MM.1S (cell line): ENCODE measurements at regions not wholly inside any gene's neighbourhood (a gene's known extent, or its start where the extent isn't known, plus 50 kb on each side); places are given as distances from the start of the nearest gene placed in this dataset.

ENCODE experiments used
- CTCF ChIP-seq: fragments of 300-600 bp; sonication (generic); IDR thresholded peaks from 2 replicates; pipeline ENCODE4 v1.5.1; 2016; ENCODE audit warnings: antibody characterized with exemption, low read length, mixed read lengths
- EZH2 ChIP-seq: fragments of 300-600 bp; sonication (generic); optimal IDR thresholded peaks from 2 replicates; pipeline ENCODE3; 2017; ENCODE audit warnings: low read depth, mild to moderate bottlenecking, antibody characterized with exemption, low read length, mixed read lengths
- EZH2phosphoT487 ChIP-seq: fragments of 300-600 bp; sonication (generic); IDR thresholded peaks from 2 replicates; pipeline ENCODE4 v1.6.1; 2018; ENCODE audit warnings: antibody characterized with exemption, low read length

- no peak for TF ChIP-seq EZH2
- no peak for TF ChIP-seq CTCF
- no peak for TF ChIP-seq EZH2phosphoT487
Measured at GRCh38 chr3:5059782-5060181, 62.3 kb upstream of the ARL8B start.
